Motor neuron (in vitro differentiated cells): ENCODE measurements at regions not wholly inside any gene's neighbourhood (a gene's known extent, or its start where the extent isn't known, plus 50 kb on each side); places are given as distances from the start of the nearest gene placed in this dataset.
"Not testable (repeated sequence)": the region's sequence is repeated elsewhere in the genome, so short reads cannot be mapped to it uniquely, and the experiment has no call there.

Source experiments
- ATAC-seq, 8 experiments: fragments of 200-7000 bp; cut with Tn5 transposase; replicated peaks in 6 of 8; 2 replicates each; pipeline ENCODE4 v1.8.0; 2021; ENCODE audit warnings: mild to moderate bottlenecking in 8 of 8, moderate library complexity in 8 of 8
- H3K27ac ChIP-seq, 2 donors: fragments of 250-450 bp; sonication (Bioruptor Pico); 2 replicates each; pipeline ENCODE4 v1.9.0; 2021; ENCODE audit warnings: antibody characterized with exemption in 2 of 2, mild to moderate bottlenecking in 2 of 2, moderate library complexity in 1 of 2
- H3K4me1 ChIP-seq, 2 donors: fragments of 250-450 bp; sonication (Bioruptor Pico); replicated peaks in 1 of 2; 2 replicates each; pipeline ENCODE4 v1.6.1; 2021; ENCODE audit warnings: antibody characterized with exemption in 2 of 2, mild to moderate bottlenecking in 2 of 2, moderate library complexity in 1 of 2
- H3K4me3 ChIP-seq, 5 donors: fragments of 250-450 bp; sonication (Bioruptor Pico); 2 replicates each; pipeline ENCODE4 v1.9.0; 2021; ENCODE audit warnings: antibody characterized with exemption in 5 of 5, mild to moderate bottlenecking in 5 of 5, moderate library complexity in 4 of 5
- WGBS, 10 experiments: fragments of 450-650 bp; shearing (Covaris generic); methylation state at CpG; one replicate each; pipeline ENCODE4 v1.0.0; 2022; 5-methylcytosine and 5-hydroxymethylcytosine counted together
- in situ Hi-C, 9 experiments: fragments of 400-800 bp; cut with MboI; loops; one replicate each; pipeline ENCODE4 v1.15.0; 2021; ENCODE audit warnings: low sequenced_read_pairs in 9 of 9, low pct_unique_long_range_greater_than_20kb in 2 of 9; ENCODE audit not compliant: unreplicated experiment in 9 of 9

DNA sequence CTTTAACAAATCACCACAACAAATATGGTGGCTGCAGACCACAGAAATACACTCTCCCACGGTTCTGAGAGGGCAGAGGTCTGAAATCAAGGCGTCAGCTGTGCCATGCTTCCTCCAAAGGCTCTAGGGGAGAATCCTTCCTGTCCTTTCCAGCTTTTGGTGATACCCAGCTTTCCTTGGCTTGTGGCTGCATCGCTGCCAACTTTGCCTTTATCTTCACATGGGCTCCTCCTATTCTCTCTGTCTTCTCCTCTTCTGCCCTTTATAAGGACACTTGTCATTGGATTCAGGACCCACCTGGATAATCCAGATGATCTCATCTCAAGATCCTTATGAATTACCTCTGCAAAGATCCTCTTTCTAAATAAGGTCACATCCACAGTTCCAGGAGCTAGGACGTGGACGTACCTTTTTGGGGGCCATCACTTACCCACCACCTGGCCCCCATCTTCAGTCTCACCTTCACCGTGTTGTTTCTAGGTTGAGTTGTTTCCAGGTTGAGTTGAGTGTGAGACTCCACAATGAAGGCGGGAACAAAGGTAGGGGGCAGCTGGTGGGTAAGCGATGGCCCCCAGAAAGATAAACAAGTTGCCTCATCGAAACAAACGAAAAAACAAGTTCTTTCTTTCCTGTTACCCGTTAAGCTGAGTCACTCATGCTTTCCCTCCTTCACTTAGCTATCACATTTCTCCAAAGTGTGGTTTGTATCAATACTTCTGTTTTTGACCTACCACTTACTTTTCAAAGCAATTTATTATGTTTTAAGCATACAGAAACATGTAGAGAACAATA, 68.9 kb upstream of the SLC22A16 start:
- 66 to 100% (median 79%) methylated on average over 2 to 9 of the region's 11 CpGs; no CpG with 5 or more reads in 1 of the 10 experiments for WGBS, 10 experiments
- no peak overlapping the region for H3K27ac ChIP-seq
- no peak overlapping the region for H3K4me3 ChIP-seq
- in situ Hi-C loops, result loop anchor here in 3 of 9 experiments (25.0 kb wide), 3 partner anchors 142 to 667 kb away; no protein-coding TSS in a partner anchor
- no peaks in the 10 kb centered on the region for H3K4me1 ChIP-seq
- no peak for ATAC-seq

DNA sequence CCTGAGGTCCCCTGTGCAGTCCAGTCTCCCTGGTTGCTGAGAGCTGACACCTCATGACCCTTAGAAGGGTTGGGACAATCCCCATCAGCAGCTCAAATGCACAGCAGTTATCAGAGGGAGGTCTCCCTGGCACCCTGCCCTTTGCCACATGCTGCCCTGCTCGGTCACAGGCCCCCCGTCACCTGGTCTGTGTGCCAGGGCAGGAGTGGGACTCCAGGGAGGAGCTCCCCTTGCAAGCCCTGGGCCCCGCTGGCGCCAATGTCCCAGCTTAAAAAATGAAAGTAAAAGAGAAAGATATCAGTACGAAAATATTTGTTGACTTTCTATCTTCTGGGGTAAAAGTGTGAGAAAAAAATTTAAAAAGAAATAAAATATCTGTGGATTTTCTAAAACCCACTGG, 68.1 kb upstream of the SLC22A16 start:
- WGBS, 10 experiments, result 74 to 100% (median 90%) methylated on average over 2 to 5 of the region's 5 CpGs; no CpG with 5 or more reads in 3 of the 10 experiments
- in situ Hi-C loops, result loop anchor here in 3 of 9 experiments (25.0 kb wide), 3 partner anchors 143 to 668 kb away; no protein-coding TSS in a partner anchor
- H3K27ac ChIP-seq, result no peak overlapping the region
- H3K4me1 ChIP-seq, result no peaks in the 10 kb centered on the region
- H3K4me3 ChIP-seq, result no peak overlapping the region
- ATAC-seq, result no peak

DNA sequence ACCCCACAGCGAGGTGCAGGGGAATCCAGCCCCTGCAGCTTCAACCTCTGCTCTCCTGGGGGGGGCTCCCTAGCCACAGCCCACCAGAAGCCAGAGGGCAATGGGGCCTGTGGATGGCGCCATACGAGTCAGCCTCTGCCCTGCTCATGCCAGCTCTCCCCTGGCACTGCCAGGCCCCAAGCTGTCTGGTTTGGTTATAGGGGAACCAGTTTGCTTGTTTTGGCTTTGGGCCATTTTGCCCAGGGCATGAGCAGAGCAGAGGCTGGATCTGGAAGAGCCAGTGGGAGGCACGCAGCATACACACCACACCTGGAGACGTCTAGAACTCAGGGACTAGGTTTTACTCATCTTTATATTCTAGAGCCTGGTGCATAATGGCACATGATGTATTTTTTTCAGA, 66.7 kb upstream of the SLC22A16 start:
- Histone ChIP-seq H3K4me1 (no peaks in the 10 kb centered on the region), H3K4me3 (no peak overlapping the region), H3K27ac (no peak overlapping the region)
- WGBS, 10 experiments, result 73 to 100% (median 80%) methylated on average over 1 to 2 of the region's 5 CpGs; no CpG with 5 or more reads in 6 of the 10 experiments
- in situ Hi-C loops, result loop anchor here in 3 of 9 experiments (25.0 kb wide), 3 partner anchors 144 to 669 kb away; no protein-coding TSS in a partner anchor
- ATAC-seq, result no peak

DNA sequence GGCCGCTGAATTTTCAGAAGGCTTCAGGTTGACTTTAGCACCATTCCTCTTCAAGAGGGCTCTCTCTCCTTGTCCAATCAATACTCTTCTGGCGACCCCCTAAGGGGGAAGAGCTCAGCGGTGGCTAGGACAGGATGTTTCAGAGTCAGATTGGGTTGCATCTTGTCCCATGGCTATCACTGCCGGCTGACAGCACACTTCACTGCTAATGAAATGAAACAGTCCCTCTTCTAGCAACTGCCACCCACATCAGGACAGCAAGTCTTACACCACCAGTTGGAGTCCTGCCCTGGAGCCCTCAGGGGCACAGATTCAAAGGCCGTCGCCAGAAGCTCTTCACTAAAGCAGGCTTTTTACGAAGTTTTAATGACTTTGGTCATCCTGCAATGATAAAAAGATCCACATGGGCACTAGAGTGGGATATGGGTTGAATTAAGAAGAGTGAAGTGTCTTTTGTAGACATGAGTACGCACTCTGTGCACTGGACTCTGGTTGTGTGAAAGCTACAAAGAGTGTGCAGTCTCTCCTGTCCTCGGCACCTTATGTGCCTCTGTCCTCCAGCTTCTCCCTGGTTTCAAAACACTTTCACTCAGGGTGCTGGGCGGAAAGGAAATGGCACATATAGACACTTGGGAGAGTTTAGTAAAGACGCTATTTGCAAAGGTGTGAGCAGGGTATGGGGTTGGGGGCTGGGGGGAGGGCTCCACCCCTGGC, 66.1 kb upstream of the SLC22A16 start:
- ATAC-seq, result no peak
- WGBS, 10 experiments, result 10 to 90% (median 50%) methylated on average over 1 to 6 of the region's 11 CpGs; no CpG with 5 or more reads in 2 of the 10 experiments
- Histone ChIP-seq H3K4me1 (peaks cover 0 to under 1% of the 10 kb centered on the region in 2 donors), H3K4me3 (no peak overlapping the region), H3K27ac (no peak overlapping the region)
- in situ Hi-C loops, result loop anchor here in 3 of 9 experiments (25.0 kb wide), 3 partner anchors 145 to 670 kb away; no protein-coding TSS in a partner anchor

DNA sequence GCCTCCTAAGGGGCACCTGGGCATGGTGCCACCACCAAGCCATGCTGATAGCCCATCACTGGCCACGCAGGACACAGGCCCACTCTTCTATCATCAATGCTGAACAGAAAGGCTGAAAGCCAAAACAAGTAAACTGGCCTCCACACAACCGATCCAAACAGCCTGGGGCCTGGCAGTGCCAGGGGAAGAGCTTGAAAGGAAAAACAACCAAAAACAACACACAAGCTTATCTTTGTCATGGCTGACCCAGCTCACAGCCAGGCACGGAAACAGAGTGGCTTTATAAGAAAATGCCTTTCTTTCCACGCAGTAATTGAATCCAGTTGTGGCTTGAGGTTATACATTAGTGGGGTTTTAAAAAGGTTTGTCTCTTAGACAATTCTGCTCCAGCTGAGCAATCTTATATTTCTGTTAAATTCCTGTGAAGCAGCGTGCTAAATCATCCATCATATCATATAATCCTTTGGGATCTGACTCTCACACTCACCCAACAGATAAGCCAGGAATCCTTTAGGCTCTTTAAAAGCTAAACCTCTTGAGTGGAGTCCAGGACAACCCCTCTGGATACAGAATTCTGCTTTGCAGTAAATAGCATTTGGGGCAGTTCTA, 65.4 kb upstream of the SLC22A16 start:
- no peak for ATAC-seq
- in situ Hi-C loops, result loop anchor here in 3 of 9 experiments (25.0 kb wide), 3 partner anchors 145 to 670 kb away; no protein-coding TSS in a partner anchor
- Histone ChIP-seq H3K4me3 (no peak overlapping the region), H3K4me1 (peaks cover 0 to 2% of the 10 kb centered on the region in 2 donors), H3K27ac (no peak overlapping the region)
- 24 to 94% (median 68%) methylated on average over 1 to 5 of the region's 5 CpGs; no CpG with 5 or more reads in 1 of the 10 experiments for WGBS, 10 experiments

DNA sequence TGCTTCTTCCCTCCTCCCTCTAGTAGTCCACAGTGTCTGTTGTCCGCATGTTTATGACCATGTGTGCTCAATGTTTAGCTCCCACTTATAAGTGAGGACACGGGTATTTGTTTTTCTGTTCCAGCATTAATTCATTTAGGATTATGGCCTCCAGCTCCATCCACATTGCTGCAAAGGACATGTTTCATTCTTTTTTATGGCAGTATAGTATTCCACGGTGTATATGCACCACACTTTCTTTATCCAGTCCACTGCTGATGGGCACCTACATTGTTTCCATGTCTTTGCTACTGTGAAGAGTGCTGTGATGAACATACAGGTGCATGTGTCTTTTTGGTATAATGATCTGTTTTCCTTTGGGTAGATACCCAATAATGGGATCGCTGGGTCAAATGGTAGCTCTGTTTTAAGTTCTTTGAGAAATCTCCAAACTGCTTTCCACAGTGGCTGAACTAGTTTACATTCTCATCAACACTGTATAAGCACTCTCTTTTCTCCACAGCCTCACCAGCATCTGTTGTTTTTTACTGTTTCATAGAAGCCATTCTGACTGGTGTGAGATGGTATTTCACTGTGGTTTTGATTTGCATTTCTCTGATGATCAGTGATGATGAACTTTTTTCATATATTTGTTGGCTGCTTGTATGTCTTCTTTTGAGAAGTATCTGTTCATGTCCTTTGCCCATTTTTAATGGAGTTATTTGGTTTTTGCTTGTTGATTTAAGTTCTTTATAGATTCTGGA, 63.0 kb upstream of the SLC22A16 start:
- not testable (repeated sequence) for H3K27ac ChIP-seq, ATAC-seq, H3K4me3 ChIP-seq, H3K4me1 ChIP-seq
- in situ Hi-C loops, result loop anchor here in 3 of 9 experiments (25.0 kb wide), 3 partner anchors 148 to 673 kb away; no protein-coding TSS in a partner anchor
- WGBS, 10 experiments, result 75 to 100% (median 93%) methylated on average over 2 to 4 of the region's 4 CpGs; no CpG with 5 or more reads in 2 of the 10 experiments

DNA sequence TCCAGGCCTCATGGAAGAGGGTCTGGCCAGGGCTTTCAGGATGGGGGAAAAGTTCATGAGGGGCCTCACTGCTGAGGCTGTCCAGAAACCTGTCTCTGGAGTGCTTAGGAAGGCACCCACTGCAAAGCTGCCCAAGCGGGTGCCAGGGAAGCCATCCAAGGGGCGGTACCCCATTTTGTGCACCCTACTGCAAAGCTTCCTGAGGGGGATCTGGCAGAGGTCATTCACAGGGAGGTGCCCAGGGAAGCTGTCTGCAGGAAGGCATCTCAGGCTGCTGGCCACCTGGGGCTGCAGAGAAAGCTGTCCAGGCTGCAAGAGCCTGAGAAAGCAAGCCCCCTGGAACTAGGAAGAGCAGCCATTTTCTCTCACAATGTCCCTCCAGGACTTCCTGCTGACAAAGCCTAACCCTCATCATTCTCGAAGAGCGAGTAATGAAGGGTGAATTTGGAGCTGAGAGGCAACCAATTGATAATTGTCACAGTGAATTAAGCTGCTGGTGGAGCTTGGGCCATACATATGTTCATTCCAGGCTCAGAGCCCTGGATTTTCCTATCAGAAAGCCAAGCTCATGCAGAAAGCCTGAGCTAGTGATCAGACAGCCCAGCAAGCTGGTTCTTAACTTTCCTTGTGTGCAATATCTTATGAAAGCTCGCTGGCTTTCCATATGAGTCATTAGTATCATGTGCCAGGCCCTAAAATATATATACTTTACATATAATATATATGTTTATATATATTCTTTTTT, 62.2 kb upstream of the SLC22A16 start:
- WGBS, 10 experiments, result 67 to 100% (median 90%) methylated on average over 1 to 5 of the region's 5 CpGs; no CpG with 5 or more reads in 5 of the 10 experiments
- no peak overlapping the region for H3K27ac ChIP-seq
- in situ Hi-C loops, result loop anchor here in 3 of 9 experiments (25.0 kb wide), 3 partner anchors 149 to 674 kb away; no protein-coding TSS in a partner anchor
- H3K4me3 ChIP-seq, result no peak overlapping the region
- ATAC-seq, result no peak
- H3K4me1 ChIP-seq, result peaks cover 0 to 2% of the 10 kb centered on the region in 2 donors

DNA sequence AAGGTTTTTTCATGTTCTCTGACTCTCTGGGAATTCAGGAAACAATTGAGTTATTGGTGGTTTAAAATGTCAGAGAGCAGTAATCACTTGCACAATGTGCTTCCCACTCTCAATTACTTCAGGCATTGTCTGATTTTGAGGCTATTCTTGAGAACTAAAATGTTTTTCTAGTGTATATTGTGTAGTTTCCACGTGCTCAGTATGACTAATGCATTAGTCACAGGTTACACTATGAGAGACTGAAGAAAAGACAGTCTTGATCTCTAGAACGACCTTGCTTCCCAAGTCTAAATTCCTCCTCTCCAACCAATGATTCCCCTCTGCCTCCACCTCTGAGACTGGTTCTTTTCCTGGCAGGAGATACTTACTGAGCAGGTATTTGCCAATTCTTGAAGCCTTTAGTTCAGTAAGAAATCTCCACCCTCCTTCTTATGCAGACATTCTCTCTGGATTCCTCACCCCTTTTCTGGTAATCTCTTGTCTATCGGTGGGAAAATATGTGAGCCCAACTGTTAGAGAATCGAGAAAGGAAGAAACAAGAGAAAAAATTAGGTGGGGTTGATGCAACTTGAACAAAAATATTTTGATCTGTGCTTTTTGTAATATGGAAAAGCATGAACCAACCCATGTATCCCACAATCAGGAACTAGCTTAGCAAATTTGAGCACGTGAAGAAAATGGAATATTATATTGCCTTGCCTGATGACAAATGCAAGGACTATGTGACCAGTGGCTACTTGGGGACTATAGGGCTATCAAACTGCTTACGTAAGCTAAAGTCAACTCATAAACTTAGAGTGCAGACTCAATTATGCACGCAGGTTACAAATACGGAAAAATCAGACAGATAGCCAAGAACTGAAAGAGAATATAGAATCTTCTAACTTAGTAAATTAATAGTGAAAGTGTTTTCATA, 61.1 kb upstream of the SLC22A16 start:
- peak; percentile 52 to 99 (median 94) for ATAC-seq
- in situ Hi-C loops, result loop anchor here in 3 of 9 experiments (25.0 kb wide), 3 partner anchors 150 to 675 kb away; no protein-coding TSS in a partner anchor
- WGBS, 10 experiments, result 5 to 96% (median 64%) methylated on average over 3 to 8 of the region's 8 CpGs
- H3K4me1 ChIP-seq, result peaks cover 0 to 2% of the 10 kb centered on the region in 2 donors
- no peak overlapping the region for H3K4me3 ChIP-seq
- H3K27ac ChIP-seq, result no peak overlapping the region

DNA sequence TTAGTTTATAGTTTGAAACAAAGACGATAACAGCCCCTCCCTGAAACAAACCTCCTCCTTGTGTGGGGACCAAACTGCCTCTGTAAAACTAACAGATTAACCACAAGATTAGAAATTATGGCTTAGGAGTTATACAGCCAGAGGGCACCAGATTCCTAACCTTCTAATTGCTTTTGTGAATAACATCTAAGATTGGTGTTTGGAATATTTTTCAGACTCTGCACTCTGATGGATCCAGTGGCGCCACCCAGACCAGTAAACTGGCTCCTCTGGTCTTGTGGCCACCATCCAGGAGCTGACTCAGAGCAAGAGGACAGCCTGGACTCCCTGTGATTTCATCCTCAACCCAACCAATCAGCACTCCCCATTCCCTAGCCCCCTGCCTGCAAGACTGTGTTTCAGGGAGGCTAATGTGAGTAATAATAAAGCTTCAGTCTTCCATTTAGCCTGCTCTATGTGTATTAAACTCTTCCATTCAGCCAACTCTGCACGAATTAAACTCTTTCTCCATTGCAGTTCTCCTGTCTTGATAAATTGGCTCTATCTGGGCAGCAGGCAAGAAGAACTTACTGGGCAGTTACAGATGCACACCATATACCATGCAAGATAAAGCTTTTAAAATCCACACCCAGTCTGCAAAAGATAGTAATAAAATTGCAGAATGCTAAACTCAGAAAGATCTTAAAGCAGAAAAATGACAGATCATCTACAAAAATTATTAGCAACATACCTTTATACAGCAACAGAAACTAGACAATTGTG, 58.5 kb upstream of the SLC22A16 start:
- peaks cover 2 to 4% of the 10 kb centered on the region in 2 donors for H3K4me1 ChIP-seq
- H3K4me3 ChIP-seq, result no peak overlapping the region
- WGBS, 10 experiments, result 0 to 95% (median 54%) methylated on average over 1 to 3 of the region's 3 CpGs
- no peak overlapping the region for H3K27ac ChIP-seq
- peak in 4 of 8 experiments; percentile 21 to 66 (median 52) for ATAC-seq
- in situ Hi-C loops, result loop anchor here in 3 of 9 experiments (25.0 kb wide), 3 partner anchors 152 to 677 kb away; no protein-coding TSS in a partner anchor

DNA sequence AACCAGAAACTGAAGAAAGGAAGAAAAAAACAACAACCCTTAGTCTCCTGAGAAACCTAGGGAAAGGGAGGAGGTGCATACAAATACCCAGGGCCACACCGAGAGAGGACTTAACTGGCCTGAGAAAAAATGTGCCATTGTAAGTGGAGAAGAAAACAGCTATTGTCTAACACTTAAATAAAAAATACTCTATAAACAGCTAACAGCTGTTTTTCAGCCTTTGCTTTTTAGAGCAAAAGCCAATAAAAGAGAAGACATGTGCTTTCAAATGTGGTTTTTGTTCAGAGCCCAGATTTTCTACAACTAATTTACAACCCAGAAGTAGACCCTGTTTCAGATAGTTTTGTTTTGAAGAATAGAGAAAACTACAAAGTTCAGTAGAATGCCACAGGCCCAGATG, 56.0 kb upstream of the SLC22A16 start:
- H3K4me1 ChIP-seq, result peaks cover 1 to 4% of the 10 kb centered on the region in 2 donors
- ATAC-seq, result peak in 2 of 8 experiments; percentile 20 to 40
- WGBS, 10 experiments, result 11 to 100% (median 44%) methylated on average over 1 of the region's 1 CpG; no CpG with 5 or more reads in 4 of the 10 experiments
- H3K27ac ChIP-seq, result no peak overlapping the region
- in situ Hi-C loops, result loop anchor here in 3 of 9 experiments (25.0 kb wide), 3 partner anchors 155 to 680 kb away; no protein-coding TSS in a partner anchor
- no peak overlapping the region for H3K4me3 ChIP-seq
